HG02943 (cell line): ENCODE measurements at regions not wholly inside any gene's neighbourhood (a gene's known extent, or its start where the extent isn't known, plus 50 kb on each side); places are given as distances from the start of the nearest gene placed in this dataset.
"Not testable (repeated sequence)": the region's sequence is repeated elsewhere in the genome, so short reads cannot be mapped to it uniquely, and the experiment has no call there.

Source experiments
- ATAC-seq: cut with Tn5 transposase; IDR thresholded peaks from one replicate; pipeline ENCODE4 v1.9.1; 2021; ENCODE audit warnings: mild to moderate bottlenecking, low read depth, moderate library complexity; ENCODE audit not compliant: unreplicated experiment

DNA sequence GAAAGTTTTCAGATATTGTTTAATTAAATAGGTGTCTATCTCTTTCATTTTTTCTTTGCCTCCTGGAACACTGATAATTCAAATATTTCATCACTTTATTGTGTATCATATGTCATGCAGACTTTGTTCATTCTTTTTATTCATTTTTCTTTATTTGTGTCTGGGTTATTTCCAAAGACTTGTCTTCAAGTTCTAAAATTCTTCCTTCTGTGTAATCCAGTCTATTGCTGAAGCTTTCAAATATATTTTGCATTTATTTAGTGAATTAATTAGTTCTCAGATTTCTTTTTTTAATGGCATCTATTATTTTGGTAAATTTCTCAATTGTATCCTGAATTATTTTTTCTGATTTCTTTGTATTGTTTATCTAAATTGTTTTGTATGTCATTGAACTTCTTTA lies 70.1 kb downstream of the ZNF330 start:
- no peak for ATAC-seq

DNA sequence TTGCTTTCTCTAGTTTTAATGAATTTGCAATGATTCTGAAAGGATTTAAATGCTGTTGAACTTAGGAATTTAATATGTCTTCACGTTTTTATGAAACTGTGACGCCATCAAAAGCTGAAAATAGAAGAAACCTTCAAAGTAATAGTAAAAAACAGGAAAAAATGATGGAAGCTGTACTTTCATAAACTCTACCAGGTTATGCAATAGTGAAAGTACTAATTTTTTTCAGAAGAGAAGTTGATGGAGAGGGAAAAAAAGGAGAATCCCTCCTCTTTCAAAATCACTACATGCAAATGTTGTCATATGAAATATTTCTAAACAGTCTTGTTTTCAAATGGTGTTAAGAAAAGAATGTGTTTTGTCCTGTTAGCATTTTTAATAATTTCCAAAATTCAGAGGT lies 73.6 kb downstream of the ZNF330 start:
- ATAC-seq: no peak

DNA sequence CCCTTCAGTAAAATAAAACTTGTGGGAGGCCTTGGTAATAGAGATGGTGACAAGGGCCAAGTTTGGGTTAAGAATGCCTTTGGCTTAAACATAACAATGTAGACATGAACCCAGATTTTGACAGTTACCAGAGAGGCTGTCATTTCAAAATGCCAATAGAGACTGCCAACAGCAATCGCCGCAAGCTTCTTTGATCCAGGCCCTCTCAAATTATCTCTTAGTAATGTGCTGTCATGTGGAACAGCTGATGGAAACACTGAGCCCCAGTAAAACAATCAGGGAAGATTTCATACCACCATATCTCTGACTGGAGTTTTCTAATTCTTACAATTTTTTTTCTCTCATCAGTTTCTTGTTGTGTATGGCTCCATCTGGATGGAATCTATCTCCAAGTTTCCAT lies 80.5 kb downstream of the ZNF330 start:
- no peak for ATAC-seq

DNA sequence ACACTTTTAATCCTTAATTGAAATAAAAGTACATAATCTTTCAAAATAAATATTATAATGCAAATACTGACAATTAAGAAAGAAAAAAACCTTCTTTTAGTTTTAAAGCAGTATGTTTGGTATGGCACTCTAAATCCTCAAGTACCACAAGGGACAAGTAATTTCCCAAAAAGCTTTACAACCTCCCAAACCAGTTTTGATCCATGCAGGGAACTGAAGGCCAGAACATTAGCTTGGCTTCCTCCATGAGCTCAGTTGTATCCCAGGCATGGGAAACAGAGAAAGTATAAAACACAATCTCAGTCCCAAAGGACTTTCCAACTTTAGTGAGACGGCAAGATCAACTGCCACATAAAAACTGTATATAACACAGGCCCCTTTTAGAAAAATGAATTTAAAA lies 82.2 kb downstream of the ZNF330 start:
- ATAC-seq: no peak

DNA sequence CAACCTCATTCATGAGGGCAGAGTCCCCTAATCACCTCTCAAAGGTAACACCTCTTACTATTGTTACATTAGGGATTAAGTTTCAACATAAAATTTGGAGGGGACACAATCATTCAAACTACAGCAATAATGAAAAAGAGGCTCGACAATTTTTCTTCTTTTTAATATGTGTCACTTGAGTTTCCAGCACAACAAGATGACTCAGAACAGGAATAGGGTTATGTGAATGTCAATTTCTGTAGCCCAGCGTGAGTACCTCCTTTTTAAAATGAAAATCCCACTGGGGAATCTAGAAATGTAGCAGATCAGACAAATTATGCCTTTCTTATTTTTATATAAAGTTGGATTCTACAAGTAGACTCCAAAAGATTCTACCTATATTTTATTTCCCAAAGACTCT lies 83.7 kb downstream of the ZNF330 start:
- no peak for ATAC-seq

DNA sequence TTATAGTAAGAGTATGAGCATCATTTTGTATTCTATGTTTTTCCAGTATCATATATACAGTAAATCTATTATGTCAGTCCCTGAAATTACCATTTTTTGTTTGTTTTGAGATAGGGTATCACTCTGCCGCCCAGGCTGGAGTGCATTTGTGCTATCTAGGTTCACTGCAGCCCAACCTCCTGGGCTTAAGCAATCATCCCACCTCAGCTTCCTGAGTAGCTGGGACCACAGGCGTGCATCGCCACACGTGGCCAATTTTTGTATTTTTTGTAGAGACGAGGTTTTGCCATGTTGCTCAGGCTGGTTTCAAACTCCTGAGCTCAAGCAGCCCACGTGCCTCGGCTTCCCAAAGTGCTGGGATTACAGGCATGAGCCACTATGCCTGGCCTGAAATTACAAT lies 85.6 kb downstream of the ZNF330 start:
- ATAC-seq: no peak

DNA sequence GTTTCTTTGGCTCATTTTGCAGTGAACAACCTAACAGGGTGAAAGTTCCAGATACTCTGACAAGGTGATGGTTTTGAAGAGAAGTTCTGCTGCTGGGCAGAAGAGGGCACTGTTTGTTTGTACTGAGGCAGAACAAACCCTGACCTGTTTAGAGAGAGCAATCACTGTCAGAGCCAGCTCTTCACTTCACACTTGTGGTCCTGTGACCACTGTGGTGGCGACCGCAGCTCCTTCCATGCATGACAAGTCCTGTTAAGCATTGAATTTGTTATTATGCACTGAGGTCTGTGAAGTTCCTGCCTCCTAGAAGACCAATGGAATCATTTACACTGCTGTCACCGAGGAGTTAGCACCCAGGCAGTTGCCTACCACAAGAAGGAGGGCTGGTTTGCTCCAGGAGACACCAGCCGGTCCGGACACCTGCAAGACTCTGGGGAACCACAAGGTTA lies 86.6 kb downstream of the ZNF330 start:
- ATAC-seq: peak; percentile 100

DNA sequence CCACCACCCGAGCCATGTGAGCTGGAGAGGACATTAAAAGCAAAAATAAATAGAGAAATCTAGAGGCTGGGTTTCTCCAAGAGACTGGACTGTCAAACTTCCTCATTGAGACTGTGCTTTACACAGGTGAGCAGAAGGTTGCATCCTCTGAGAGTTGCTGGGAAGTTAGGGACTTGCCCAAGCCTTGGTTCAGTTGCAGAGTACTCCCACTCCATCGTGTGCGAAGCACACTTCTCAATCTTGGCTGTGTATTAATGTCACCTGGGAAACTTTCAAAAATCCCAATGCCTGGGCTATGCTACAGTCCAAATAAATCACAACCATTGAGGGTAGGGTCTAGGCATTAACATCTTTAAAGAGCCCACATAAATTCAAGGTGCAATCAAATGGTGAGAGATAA lies 89.2 kb downstream of the ZNF330 start:
- no peak for ATAC-seq

DNA sequence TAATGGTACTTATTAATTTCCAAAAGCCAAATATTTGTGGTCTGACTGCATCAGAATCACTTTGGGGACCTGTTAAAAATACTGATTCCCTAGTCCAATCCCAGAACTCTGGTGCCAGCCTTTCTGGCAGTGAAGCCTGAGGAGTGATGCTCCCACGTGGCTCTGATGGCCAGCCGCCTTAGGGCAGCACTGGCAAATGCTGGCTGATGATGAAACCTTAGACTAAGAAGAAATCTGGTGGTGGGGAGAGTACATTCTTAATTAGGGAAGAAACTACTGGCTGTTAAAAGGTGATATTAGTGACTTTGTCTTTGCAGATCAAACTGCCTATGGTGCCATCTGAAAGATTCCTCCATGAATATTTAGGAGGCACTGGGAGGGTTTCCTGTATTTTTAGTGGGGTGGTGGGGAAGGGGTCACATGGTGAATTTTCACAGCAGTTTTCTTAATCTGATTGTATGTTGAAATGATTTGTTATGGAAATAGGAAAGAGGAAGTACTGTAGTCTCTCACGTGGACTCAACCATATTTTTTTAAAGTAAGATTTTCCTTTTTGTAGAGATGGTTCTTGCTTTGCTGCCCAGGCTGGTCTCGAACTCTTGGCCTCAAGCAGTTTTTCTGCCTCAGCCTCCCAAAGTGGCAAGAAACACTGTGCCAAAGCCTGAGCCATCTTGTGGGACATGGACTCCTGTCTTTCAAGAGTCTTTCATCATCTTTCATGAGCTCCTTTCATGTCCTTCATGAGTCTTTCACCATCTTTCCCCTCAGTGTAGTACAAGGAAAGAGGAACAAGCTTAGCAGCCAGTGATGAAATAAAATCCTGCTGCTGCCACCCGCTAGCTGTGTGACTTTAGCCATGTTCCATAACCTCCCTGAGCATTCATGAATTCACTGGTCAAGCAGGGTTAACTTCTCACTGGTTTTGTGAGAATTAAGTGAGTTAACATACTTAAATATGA lies 90.8 kb downstream of the ZNF330 start:
- ATAC-seq: no peak

DNA sequence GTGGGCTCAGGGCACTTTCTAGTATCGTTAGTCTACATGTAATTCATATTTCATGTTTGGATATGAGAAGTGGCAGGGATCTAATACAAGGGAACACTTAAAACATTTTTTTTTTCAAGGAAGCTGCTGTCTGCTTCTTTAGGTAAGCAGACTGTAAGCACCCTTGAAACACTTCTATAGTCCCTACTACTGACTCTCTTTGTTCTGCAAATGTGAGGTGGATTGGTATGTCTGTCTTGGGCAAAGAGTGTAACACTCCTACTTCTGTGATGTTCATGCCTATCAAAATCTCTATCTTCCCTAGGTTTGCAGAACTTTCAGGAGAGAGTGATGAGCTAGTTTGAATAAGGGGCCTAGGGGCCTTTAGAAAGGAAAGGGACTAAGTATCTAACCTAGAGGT lies 93.9 kb downstream of the ZNF330 start:
- ATAC-seq: no peak

DNA sequence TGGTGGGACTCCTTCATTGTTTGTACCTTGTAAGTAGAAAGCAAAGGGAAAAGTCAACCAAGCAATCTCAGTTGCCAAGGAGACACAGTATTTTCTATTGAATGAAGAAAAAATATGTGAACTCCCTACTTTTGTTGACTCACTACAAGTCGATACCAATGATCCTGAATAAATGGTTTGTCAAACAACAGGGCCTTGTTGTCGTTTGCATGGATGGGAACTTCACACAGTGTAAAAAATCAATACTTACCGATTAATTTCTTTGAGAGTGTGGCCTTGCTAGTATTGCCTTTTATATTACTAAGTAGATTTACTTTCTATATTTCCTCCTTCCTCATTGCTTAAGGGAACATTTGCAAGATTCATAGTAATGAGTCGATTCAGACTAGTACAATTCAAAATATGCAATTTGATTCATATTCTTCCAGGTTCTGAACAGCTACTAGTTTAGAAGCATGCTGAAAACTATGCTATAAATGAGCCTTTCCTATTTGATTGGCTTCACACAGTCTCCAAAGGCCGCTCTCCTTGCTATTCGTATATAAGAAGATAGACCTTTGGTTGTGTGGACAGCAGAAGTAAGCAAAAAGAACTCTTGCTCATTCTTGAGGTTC lies 108.0 kb downstream of the ZNF330 start:
- no peak for ATAC-seq

DNA sequence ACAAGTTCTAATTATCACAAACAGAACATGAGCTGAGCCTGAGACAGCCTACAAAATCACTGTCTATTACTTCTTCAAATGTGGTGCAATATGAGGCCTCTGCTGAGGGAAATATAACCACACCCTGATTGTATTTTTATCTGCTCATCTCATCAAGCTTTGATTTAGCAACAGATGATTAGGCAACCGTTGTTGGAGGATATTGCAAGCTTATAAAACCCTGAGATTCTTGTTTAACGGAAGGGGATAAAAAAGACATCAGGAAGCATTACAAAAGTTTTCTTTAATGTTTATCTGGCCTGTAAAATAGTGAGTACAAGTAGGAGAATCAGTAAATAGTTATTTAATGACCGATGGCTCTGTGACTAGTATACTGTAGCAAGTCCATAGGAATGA lies 108.5 kb downstream of the ZNF330 start:
- no peak for ATAC-seq

DNA sequence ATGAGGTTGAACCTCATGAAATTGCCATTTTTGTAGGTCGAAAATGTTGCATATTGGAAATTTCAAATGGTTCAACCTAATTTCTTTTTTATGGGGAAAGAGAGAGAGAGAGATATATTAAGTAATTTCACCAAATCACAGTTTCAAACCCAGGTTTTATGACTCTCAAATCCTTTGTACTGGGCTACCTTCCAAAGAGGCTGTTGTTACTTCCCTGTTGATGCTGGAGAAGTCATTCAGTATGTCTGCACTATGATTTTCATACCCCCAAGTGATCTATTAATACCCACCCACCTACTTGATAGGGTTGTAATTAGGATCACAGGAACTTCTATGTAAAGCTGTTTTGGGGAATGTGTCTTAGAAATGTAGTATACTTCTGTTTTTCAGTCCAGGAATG lies 109.9 kb downstream of the ZNF330 start:
- no peak for ATAC-seq

DNA sequence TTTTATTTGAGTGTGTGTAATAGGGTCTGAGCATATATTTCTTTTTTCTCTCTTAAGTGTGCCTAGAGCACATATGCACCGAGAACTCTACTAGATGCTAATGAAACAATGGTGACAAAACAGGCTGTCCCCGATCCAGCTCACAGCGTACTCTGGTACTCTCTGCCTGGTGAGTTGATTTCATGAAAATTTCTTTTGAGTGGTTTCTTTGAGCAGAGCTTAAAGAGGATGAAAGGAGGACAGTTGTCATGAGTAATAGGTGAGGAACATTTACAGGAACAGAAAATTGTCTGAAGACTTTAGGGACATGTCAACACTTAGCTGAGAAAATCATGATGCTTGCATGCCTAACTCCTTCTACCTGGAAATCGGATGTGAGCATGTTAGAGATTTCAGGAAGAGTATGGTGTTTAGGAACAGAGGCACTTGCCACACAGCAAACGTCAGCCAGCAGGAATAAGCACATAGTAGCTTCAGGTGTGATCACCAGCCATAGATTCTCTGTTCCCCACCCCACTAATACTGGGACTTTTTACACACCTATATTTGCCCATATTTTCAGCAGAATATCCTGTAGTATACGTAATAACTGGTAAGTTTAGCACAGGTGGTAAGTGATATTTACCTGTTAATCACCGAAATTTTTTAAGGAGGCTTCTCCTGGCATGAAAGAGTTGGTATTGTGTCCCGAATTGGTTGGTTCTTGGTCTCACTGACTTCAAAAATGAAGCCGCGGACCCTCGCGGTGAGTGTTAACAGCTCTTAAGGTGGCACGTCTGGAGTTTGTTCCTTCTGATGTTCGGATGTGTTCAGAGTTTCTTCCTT lies 111.1 kb downstream of the ZNF330 start:
- ATAC-seq: no peak

DNA sequence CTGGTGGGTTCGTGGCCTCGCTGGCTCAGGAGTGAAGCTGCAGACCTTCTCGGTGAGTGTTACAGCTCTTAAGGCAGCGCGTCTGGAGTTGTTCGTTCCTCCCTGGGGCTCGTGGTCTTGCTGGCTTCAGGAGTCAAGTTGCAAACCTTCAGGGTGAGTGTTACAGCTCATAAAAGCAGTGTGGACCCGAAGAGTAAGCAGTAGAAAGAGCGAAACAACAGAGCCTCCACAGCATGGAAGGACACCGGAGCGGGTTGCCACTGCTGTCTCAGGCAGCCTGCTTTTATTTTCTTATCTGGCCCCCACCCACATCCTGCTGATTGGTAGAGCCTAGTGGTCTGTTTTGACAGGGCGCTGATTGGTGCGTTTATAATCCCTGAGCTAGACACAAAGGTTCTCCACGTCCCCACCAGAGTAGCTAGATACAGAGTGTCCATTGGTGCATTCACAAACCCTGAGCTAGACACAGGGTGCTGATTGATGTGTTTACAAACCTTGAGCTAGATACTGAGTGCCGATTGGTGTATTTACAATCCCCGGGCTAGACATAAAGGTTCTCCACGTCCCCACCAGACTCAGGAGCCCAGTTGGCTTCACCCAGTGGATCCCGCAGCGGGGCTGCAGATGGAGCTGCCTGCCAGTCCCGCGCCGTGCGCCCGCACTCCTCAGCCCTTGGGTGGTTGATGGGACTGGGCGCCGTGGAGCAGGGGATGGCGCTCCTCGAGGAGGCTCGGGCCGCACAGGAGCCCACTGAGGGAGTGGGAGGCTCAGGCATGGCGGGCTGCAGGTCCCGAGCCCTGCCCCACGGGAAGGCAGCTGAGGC lies 111.9 kb downstream of the ZNF330 start:
- ATAC-seq: not testable (repeated sequence)

DNA sequence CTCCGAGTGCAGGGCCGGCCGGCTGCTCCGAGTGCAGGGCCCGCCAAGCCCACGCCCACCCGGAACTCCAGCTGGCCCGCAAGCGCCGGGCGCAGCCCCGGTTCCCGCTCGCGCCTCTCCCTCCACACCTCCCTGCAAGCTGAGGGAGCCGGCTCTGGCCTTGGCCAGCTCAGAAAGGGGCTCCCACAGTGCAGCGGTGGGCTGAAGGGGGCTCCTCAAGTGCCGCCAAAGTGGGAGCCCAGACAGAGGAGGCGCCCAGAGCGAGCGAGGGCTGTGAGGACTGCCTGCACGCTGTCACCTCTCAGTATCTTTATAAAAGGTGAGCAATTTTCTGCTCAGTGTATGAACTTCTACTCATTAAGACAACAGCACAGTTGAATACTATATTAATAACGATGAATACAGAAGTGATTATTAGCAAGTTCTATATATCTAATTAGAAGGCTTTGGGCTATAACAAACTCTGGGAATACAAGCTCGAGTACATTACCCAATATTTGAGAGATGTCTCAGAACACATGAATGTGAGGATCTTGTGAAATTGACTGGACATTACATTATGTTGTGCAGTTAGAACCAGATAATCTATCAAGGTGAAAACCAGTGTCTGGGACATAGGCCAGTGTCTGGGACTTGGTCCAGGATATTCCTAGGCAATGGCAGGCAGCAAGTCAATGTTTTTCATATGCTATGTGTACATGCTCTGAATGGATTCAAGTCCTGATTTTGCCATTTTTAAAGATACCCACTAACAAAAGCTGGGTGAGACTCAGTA lies 112.9 kb downstream of the ZNF330 start:
- ATAC-seq: not testable (repeated sequence)

DNA sequence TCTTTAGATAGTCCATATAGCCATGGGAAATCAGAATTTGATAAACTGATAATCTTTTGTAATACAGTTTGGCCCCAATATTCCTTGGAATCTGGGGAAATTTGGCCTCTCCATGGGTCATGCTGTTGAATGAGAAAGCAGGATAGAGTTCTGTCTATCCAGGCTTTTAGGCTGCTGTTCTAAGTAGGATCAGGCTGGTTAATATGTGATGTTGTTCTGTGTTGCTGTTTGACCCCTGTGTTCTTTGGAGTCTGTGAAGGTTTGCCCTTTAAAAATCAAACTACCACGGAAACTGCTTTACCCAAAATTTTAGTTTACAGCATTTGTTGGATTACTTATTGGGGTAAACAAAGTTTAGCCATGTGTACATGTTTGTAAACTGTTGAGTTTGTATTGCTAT lies 114.5 kb downstream of the ZNF330 start:
- no peak for ATAC-seq

DNA sequence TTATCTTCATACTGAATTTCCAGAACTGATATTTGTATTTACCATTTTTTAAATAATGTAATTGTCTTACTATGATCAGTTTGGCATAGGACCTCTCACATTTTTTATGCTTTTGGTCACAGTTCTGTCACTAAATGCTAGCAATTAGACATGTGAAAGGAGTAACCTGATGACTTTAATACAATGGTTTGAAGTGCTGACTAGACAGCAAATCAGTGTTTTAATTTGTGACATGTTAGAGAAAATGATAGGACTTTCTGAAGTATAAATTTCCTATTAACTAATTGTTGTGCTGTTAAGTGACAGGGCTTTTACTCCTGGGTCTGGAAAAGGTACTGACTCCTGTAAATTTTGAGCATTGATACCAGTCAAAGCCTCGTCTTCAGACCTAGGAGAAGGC lies 117.5 kb downstream of the ZNF330 start:
- no peak for ATAC-seq

DNA sequence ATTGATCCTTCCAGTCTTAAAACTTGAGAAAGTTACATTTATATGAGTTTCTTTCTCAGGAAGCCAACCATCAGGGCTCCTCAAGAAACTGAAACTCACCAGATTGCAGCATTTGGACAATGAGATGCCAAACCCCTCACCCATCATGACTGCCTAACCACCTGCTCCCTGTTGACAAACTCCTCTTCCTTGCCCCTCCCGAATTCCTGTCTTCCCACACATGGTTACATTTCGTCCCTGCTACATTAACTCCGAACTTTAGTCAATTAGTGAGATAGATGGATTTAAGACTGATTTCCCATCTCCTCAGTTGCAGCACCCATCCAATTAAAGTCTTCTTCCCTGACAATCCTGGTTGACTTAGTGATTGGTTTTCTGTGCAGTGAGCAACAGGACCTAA lies 118.7 kb downstream of the ZNF330 start:
- no peak for ATAC-seq

DNA sequence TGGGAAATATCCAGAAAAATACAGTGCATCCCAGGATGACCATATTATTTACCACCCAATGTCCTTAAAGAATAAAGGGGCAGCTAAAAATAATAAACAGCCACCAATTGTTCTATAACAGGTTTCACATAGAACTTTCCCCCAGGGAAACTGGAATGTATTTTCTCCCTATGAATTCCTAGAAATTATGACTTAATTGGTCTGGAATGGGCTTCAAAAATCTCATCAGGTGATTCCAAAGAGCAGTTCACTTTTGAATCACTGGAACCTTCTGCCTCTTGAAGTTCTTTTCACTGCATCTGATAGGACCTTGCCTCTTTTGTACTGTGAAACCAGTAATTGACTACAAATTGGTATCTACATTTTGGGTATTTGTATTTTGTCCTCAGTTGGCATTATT lies 119.3 kb downstream of the ZNF330 start:
- no peak for ATAC-seq
